GM12878 (cell line): ENCODE measurements at regions not wholly inside any gene's neighbourhood (a gene's known extent, or its start where the extent isn't known, plus 50 kb on each side); places are given as distances from the start of the nearest gene placed in this dataset.

Source experiments
- ATAC-seq: fragments of 200-7000 bp; cut with Tn5 transposase; 3 replicates; pipeline ENCODE4 v1.9.1; 2020; ENCODE audit warnings: mild to moderate bottlenecking, moderate library complexity
- BruUV-seq: library from RNA; stranded (reverse); fragments of 400-500 nt; replicated peaks from 2 replicates; lab custom pipeline; 2021; lab: Mats Ljungman, UMichigan
- CTCF ChIA-PET: fragments of 300-600 bp; sonication (Branson Sonifier 250); formaldehyde crosslinking; extraction: SDS; loops from one replicate; lab custom pipeline; 2021; ENCODE audit warnings: inconsistent platforms; lab: Yijun Ruan, JAX
- POLR2A ChIA-PET: fragments of 350-600 bp; formaldehyde crosslinking; extraction: SDS; loops from one replicate; lab custom pipeline; 2021; ENCODE audit warnings: inconsistent platforms; lab: Charles Lee
- RAD21 ChIA-PET: fragments of 300-600 bp; sonication (Branson Sonifier 250); formaldehyde crosslinking; loops from one replicate; lab custom pipeline; 2023; ENCODE audit warnings: antibody characterized with exemption; ENCODE audit not compliant: unreplicated experiment; lab: Charles Lee
- SMC1A ChIA-PET: fragments of 300-600 bp; sonication (Branson Sonifier 250); formaldehyde crosslinking; loops from one replicate; lab custom pipeline; 2023; ENCODE audit not compliant: unreplicated experiment, uncharacterized antibody; lab: Charles Lee
- DNase-seq: peaks from one replicate; pipeline ENCODE4 v3.0.0-alpha.2; 2011; ENCODE audit warnings: low read depth, low spot score
- FAIRE-seq: peaks from 3 replicates; lab custom pipeline; 2011; peaks lifted over from hg19 to GRCh38; lab: Jason Lieb, UNC
- H2AFZ ChIP-seq: 2 replicates; pipeline ENCODE4 v1.6.0; 2011; ENCODE audit warnings: low read depth, low read length, control low read depth; ENCODE audit not compliant: control insufficient read depth
- H3K27ac ChIP-seq: 2 replicates; pipeline ENCODE4 v1.5.1; 2011; ENCODE audit warnings: control low read depth; ENCODE audit not compliant: control insufficient read depth, insufficient read depth
- H3K27me3 ChIP-seq, 2 experiments: replicated peaks in 1 of 2; 2 replicates each; pipeline versions ENCODE4 v1.6.0 to v1.6.1; 2011; ENCODE audit warnings: low read length in 1 of 2; ENCODE audit not compliant: control insufficient read depth in 2 of 2, insufficient read depth in 2 of 2
- H3K36me3 ChIP-seq, 2 experiments: 2 replicates each; pipeline ENCODE4 v1.5.1; 2011; ENCODE audit warnings: low read length in 1 of 2; ENCODE audit not compliant: control insufficient read depth in 2 of 2, insufficient read depth in 2 of 2
- H3K4me1 ChIP-seq: 2 replicates; pipeline ENCODE4 v1.6.1; 2011; ENCODE audit warnings: mild to moderate bottlenecking, low read length, moderate library complexity, mixed read lengths; ENCODE audit not compliant: control insufficient read depth, insufficient read depth
- H3K4me2 ChIP-seq: 2 replicates; pipeline ENCODE4 v1.6.0; 2011; ENCODE audit warnings: control low read depth; ENCODE audit not compliant: control insufficient read depth, insufficient read depth
- H3K4me3 ChIP-seq: fragments of 200-600 bp; sonication (generic); 2 replicates; pipeline ENCODE4 v1.5.1; 2016
- H3K79me2 ChIP-seq: 2 replicates; pipeline ENCODE4 v1.6.0; 2011; ENCODE audit warnings: low read length; ENCODE audit not compliant: control insufficient read depth, insufficient read depth
- H3K9ac ChIP-seq: 2 replicates; pipeline ENCODE4 v1.8.0; 2011; ENCODE audit warnings: low read length, control low read depth, mixed read lengths; ENCODE audit not compliant: control insufficient read depth, insufficient read depth
- H3K9me3 ChIP-seq: replicated peaks from 3 replicates; pipeline ENCODE4 v1.5.1; 2011; ENCODE audit warnings: mild to moderate bottlenecking, low read length; ENCODE audit not compliant: control insufficient read depth, insufficient read depth
- H4K20me1 ChIP-seq: 2 replicates; pipeline ENCODE4 v1.6.0; 2011; ENCODE audit not compliant: control insufficient read depth, insufficient read depth
- ATF7 ChIP-seq: fragments of 450-650 bp; IDR thresholded peaks from 2 replicates; pipeline ENCODE4 v1.6.1; 2016; ENCODE audit warnings: low read depth, mild to moderate bottlenecking
- CEBPB ChIP-seq, 2 experiments: fragments of 150-350 bp in 1 of 2; IDR thresholded peaks; 2 replicates each; pipeline ENCODE4 v1.6.1; 2012 to 2014; ENCODE audit warnings: low read depth in 2 of 2, low read length in 2 of 2, borderline replicate concordance in 1 of 2, inconsistent platforms in 1 of 2
- EZH2 ChIP-seq: IDR thresholded peaks from 2 replicates; pipeline ENCODE4 v1.6.1; 2012; ENCODE audit warnings: low read depth, mild to moderate bottlenecking, control low read depth, inconsistent platforms, low read length, borderline replicate concordance; ENCODE audit not compliant: control insufficient read depth
- LARP7 ChIP-seq: fragments of 450-650 bp; IDR thresholded peaks from 2 replicates; pipeline ENCODE4 v1.6.1; 2017; ENCODE audit warnings: mild to moderate bottlenecking
- MEF2A ChIP-seq: IDR thresholded peaks from 2 replicates; pipeline ENCODE4 v1.6.1; 2011; ENCODE audit warnings: low read depth, mild to moderate bottlenecking, low read length, moderate library complexity; ENCODE audit not compliant: insufficient read depth
- MYC ChIP-seq: IDR thresholded peaks from 2 replicates; pipeline ENCODE4 v1.6.1; 2011; ENCODE audit warnings: mild to moderate bottlenecking, low read length, moderate library complexity, inconsistent platforms; ENCODE audit not compliant: insufficient read depth, insufficient replicate concordance, insufficient read length, severe bottlenecking
- NFIC ChIP-seq: IDR thresholded peaks from 2 replicates; pipeline ENCODE4 v1.6.1; 2012; ENCODE audit warnings: low read depth, mild to moderate bottlenecking, inconsistent platforms, low read length, moderate library complexity
- PML ChIP-seq: IDR thresholded peaks from 2 replicates; pipeline ENCODE4 v1.6.1; 2012; ENCODE audit warnings: low read length, inconsistent platforms
- RAD51 ChIP-seq: fragments of 450-650 bp; IDR thresholded peaks from 2 replicates; pipeline ENCODE4 v1.6.1; 2016; ENCODE audit warnings: moderate library complexity, mild to moderate bottlenecking, inconsistent platforms
- RCOR1 ChIP-seq: conservative IDR thresholded peaks from 2 replicates; pipeline ENCODE4 v1.6.1; 2012; ENCODE audit warnings: low read depth, low read length, improper control_type of control experiment
- TBL1XR1 ChIP-seq: IDR thresholded peaks from 2 replicates; pipeline ENCODE4 v1.6.1; 2012; ENCODE audit warnings: low read depth, low read length, improper control_type of control experiment
- ZZZ3 ChIP-seq: IDR thresholded peaks from 2 replicates; pipeline ENCODE4 v1.6.1; 2011; ENCODE audit warnings: low read depth; ENCODE audit not compliant: control insufficient read depth, insufficient read length
- WGBS: methylation state at CpG from one replicate; pipeline ENCODE4 v1.1.6; 2016; ENCODE audit warnings: low lambda C conversion rate; ENCODE audit not compliant: insufficient replicate concordance, insufficient coverage; ENCODE audit errors: missing lambda C conversion rate; 5-methylcytosine and 5-hydroxymethylcytosine counted together
- in situ Hi-C: fragments of 300-500 bp; cut with MboI; formaldehyde crosslinking; loops from 9 replicates; pipeline ENCODE4 v1.14.3; 2018; ENCODE audit warnings: mixed read lengths
- intact Hi-C: fragments of 100-400 bp; cut with micrococcal nuclease; formaldehyde crosslinking; loops from one replicate; pipeline ENCODE4 v1.14.2; 2022; ENCODE audit not compliant: unreplicated experiment
- TF ChIP-seq, protein P1 (sequence below): fragments of 450-650 bp; conservative IDR thresholded peaks from 2 replicates; pipeline ENCODE4 v1.6.1; 2017; ENCODE audit warnings: mild to moderate bottlenecking, moderate library complexity
- TF ChIP-seq, protein P2 (sequence below): IDR thresholded peaks from 2 replicates; pipeline ENCODE4 v1.6.1; 2012; ENCODE audit warnings: mild to moderate bottlenecking, low read depth, low read length
- TF ChIP-seq, protein P3 (sequence below): fragments of 450-650 bp; IDR thresholded peaks from 2 replicates; pipeline ENCODE4 v1.6.1; 2016; ENCODE audit warnings: mild to moderate bottlenecking
- TF ChIP-seq, protein P4 (sequence below): fragments of 450-650 bp; IDR thresholded peaks from 2 replicates; pipeline ENCODE4 v1.6.1; 2017; ENCODE audit warnings: low read depth, mild to moderate bottlenecking, moderate library complexity

DNA sequence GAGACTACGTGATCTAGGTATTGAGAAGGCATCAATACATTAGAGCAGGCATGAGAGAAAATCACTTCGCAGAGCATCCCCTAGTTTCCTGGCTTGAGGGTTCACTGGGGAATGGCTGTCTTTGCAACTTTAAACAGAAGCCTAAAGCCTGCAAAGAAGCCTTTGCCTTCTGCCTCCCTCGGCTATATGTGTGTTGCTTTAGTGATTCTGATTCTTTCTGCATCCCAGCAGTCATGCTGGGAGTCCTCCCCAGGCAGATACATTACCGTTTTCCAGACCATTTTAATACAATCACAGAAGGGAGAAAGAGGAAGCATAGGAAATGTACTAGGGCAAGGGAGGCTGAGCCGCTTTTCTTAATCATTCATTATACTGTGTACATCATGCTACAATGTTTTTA lies 773.2 kb upstream of the LRRC4C start (continued):
- no peak for TF ChIP-seq CEBPB (IDR thresholded peaks at IDR 0.05; ENCODE audit: borderline replicate concordance in 1 of 2, low read depth in 2 of 2, low read length in 2 of 2)
- no peak for TF ChIP-seq EZH2
- TF ChIP-seq LARP7, result no peak
- no peak for TF ChIP-seq ATF7
- TF ChIP-seq TBL1XR1, result no peak
- TF ChIP-seq ZZZ3, result no peak
- TF ChIP-seq, protein P1, sequence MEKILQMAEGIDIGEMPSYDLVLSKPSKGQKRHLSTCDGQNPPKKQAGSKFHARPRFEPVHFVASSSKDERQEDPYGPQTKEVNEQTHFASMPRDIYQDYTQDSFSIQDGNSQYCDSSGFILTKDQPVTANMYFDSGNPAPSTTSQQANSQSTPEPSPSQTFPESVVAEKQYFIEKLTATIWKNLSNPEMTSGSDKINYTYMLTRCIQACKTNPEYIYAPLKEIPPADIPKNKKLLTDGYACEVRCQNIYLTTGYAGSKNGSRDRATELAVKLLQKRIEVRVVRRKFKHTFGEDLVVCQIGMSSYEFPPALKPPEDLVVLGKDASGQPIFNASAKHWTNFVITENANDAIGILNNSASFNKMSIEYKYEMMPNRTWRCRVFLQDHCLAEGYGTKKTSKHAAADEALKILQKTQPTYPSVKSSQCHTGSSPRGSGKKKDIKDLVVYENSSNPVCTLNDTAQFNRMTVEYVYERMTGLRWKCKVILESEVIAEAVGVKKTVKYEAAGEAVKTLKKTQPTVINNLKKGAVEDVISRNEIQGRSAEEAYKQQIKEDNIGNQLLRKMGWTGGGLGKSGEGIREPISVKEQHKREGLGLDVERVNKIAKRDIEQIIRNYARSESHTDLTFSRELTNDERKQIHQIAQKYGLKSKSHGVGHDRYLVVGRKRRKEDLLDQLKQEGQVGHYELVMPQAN, result no peak

DNA sequence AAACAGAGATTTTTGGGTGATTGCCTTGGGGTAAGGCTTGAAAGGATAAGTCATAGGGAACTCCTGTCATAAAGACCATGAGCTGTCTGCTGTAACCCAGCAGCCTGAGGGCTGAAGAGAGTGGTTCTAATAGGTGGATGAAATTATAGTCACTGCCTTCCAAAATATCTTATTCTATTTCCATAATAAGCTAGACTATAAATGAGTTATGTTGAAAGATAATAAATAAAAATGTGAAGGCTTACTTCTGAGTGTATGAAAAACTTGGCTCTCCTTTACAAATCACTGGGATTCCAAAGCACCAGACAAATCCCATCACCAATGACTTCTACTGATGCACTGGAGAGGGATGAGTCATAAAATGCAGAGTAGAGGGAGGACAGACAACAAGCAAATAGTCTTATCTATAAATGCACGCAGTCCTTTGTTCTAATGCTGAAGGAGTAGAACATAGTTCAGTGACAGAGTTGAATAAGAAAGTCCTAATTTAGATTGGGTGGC lies 775.0 kb upstream of the LRRC4C start:
- Histone ChIP-seq H3K4me1 (no peaks in the 10 kb centered on the region), H3K27ac (no peak overlapping the region), H4K20me1 (no peaks in the 10 kb centered on the region), H2AFZ (no peak overlapping the region), H3K4me3 (no peak overlapping the region), H3K9me3 (no peaks in the 10 kb centered on the region), H3K4me2 (no peak overlapping the region), H3K79me2 (no peaks in the 10 kb centered on the region), H3K9ac (no peak overlapping the region), H3K36me3 (no peaks in the 10 kb centered on the region), H3K27me3 (no peaks in the 10 kb centered on the region)
- intact Hi-C loops, result no loop called here
- ATAC-seq, result no peak
- FAIRE-seq, result no peak
- 85% methylated on average over 1 of the region's 1 CpG for WGBS
- BruUV-seq, result no TSS peak
- in situ Hi-C loops, result no loop called here
- no peak for DNase-seq
- CTCF ChIA-PET, result no interaction called here
- SMC1A ChIA-PET, result no interaction called here
- POLR2A ChIA-PET, result no interaction called here
- RAD21 ChIA-PET, result no interaction called here
- no peak for TF ChIP-seq RAD51
- no peak for TF ChIP-seq NFIC
- no peak for TF ChIP-seq RCOR1
- no peak for TF ChIP-seq MEF2A
- TF ChIP-seq MYC, result no peak
- TF ChIP-seq, protein P2, sequence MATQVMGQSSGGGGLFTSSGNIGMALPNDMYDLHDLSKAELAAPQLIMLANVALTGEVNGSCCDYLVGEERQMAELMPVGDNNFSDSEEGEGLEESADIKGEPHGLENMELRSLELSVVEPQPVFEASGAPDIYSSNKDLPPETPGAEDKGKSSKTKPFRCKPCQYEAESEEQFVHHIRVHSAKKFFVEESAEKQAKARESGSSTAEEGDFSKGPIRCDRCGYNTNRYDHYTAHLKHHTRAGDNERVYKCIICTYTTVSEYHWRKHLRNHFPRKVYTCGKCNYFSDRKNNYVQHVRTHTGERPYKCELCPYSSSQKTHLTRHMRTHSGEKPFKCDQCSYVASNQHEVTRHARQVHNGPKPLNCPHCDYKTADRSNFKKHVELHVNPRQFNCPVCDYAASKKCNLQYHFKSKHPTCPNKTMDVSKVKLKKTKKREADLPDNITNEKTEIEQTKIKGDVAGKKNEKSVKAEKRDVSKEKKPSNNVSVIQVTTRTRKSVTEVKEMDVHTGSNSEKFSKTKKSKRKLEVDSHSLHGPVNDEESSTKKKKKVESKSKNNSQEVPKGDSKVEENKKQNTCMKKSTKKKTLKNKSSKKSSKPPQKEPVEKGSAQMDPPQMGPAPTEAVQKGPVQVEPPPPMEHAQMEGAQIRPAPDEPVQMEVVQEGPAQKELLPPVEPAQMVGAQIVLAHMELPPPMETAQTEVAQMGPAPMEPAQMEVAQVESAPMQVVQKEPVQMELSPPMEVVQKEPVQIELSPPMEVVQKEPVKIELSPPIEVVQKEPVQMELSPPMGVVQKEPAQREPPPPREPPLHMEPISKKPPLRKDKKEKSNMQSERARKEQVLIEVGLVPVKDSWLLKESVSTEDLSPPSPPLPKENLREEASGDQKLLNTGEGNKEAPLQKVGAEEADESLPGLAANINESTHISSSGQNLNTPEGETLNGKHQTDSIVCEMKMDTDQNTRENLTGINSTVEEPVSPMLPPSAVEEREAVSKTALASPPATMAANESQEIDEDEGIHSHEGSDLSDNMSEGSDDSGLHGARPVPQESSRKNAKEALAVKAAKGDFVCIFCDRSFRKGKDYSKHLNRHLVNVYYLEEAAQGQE, result no peak
- TF ChIP-seq, protein P3, sequence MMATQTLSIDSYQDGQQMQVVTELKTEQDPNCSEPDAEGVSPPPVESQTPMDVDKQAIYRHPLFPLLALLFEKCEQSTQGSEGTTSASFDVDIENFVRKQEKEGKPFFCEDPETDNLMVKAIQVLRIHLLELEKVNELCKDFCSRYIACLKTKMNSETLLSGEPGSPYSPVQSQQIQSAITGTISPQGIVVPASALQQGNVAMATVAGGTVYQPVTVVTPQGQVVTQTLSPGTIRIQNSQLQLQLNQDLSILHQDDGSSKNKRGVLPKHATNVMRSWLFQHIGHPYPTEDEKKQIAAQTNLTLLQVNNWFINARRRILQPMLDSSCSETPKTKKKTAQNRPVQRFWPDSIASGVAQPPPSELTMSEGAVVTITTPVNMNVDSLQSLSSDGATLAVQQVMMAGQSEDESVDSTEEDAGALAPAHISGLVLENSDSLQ, result no peak
- no peak for TF ChIP-seq PML
- TF ChIP-seq, protein P4, sequence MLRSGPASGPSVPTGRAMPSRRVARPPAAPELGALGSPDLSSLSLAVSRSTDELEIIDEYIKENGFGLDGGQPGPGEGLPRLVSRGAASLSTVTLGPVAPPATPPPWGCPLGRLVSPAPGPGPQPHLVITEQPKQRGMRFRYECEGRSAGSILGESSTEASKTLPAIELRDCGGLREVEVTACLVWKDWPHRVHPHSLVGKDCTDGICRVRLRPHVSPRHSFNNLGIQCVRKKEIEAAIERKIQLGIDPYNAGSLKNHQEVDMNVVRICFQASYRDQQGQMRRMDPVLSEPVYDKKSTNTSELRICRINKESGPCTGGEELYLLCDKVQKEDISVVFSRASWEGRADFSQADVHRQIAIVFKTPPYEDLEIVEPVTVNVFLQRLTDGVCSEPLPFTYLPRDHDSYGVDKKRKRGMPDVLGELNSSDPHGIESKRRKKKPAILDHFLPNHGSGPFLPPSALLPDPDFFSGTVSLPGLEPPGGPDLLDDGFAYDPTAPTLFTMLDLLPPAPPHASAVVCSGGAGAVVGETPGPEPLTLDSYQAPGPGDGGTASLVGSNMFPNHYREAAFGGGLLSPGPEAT, result no peak
